Astrocyte (in vitro differentiated cells and primary cell): ENCODE measurements at regions not wholly inside any gene's neighbourhood (a gene's known extent, or its start where the extent isn't known, plus 50 kb on each side); places are given as distances from the start of the nearest gene placed in this dataset.

Experiments
- DNase-seq: peaks from one replicate; pipeline ENCODE4 v3.0.0-alpha.2; 2010; ENCODE audit warnings: low read depth
- FAIRE-seq: peaks from 2 replicates; lab custom pipeline; 2011; peaks lifted over from hg19 to GRCh38; lab: Jason Lieb, UNC
- H2AFZ ChIP-seq: 2 replicates; pipeline ENCODE4 v1.6.0; 2012; ENCODE audit warnings: low read depth, low read length, inconsistent platforms
- H3K27ac ChIP-seq: 2 replicates; pipeline ENCODE4 v1.5.1; 2011; ENCODE audit warnings: low read depth, low read length, inconsistent platforms
- H3K27me3 ChIP-seq: 2 replicates; pipeline ENCODE4 v1.6.0; 2011; ENCODE audit warnings: low read length, inconsistent platforms; ENCODE audit not compliant: insufficient read depth
- H3K36me3 ChIP-seq: 2 replicates; pipeline ENCODE4 v1.5.1; 2011; ENCODE audit warnings: low read length, inconsistent platforms; ENCODE audit not compliant: insufficient read depth
- H3K4me1 ChIP-seq: 2 replicates; pipeline ENCODE4 v1.5.1; 2011; ENCODE audit warnings: low read length, inconsistent platforms; ENCODE audit not compliant: insufficient read depth
- H3K4me2 ChIP-seq: 2 replicates; pipeline ENCODE4 v1.6.0; 2012; ENCODE audit warnings: low read length, inconsistent platforms
- H3K4me3 ChIP-seq: 2 replicates; pipeline ENCODE4 v1.5.1; 2011; ENCODE audit warnings: low read depth, mild to moderate bottlenecking, low read length, inconsistent platforms; ENCODE audit not compliant: insufficient read depth
- H3K79me2 ChIP-seq: 2 replicates; pipeline ENCODE4 v1.6.0; 2012; ENCODE audit warnings: mild to moderate bottlenecking, low read length, inconsistent platforms; ENCODE audit not compliant: insufficient read depth
- H3K9ac ChIP-seq: 2 replicates; pipeline ENCODE4 v1.6.0; 2012; ENCODE audit warnings: mild to moderate bottlenecking, low read length, inconsistent platforms
- H3K9me3 ChIP-seq: 2 replicates; pipeline ENCODE4 v1.5.1; 2012; ENCODE audit warnings: low read depth, mild to moderate bottlenecking, low read length, inconsistent platforms; ENCODE audit not compliant: insufficient read depth
- H4K20me1 ChIP-seq: 2 replicates; pipeline ENCODE4 v1.6.0; 2012; ENCODE audit warnings: low read length, inconsistent platforms; ENCODE audit not compliant: insufficient read depth
- H3K27ac Mint-ChIP-seq: one replicate; pipeline ENCODE4 v1.8.0; 2021; ENCODE audit warnings: mild to moderate bottlenecking, mixed read lengths; ENCODE audit not compliant: unreplicated experiment
- H3K27me3 Mint-ChIP-seq: one replicate; pipeline ENCODE4 v1.8.0; 2021; ENCODE audit warnings: low read depth, mixed read lengths; ENCODE audit not compliant: unreplicated experiment
- H3K36me3 Mint-ChIP-seq: one replicate; pipeline ENCODE4 v1.8.0; 2021; ENCODE audit warnings: low read depth, mixed read lengths; ENCODE audit not compliant: unreplicated experiment
- H3K4me1 Mint-ChIP-seq: one replicate; pipeline ENCODE4 v1.8.0; 2021; ENCODE audit warnings: low read depth, mixed read lengths; ENCODE audit not compliant: unreplicated experiment
- H3K4me3 Mint-ChIP-seq: one replicate; pipeline ENCODE4 v1.8.0; 2021; ENCODE audit warnings: mild to moderate bottlenecking, moderate library complexity, mixed read lengths; ENCODE audit not compliant: unreplicated experiment
- H3K9me3 Mint-ChIP-seq: one replicate; pipeline ENCODE4 v1.8.0; 2021; ENCODE audit warnings: mild to moderate bottlenecking, mixed read lengths; ENCODE audit not compliant: unreplicated experiment
- CTCF ChIP-seq: IDR thresholded peaks from 2 replicates; pipeline ENCODE4 v1.5.1; 2011; ENCODE audit warnings: low read depth, mild to moderate bottlenecking, inconsistent platforms, low read length, moderate library complexity; ENCODE audit not compliant: insufficient read depth
- EZH2 ChIP-seq: IDR thresholded peaks from 2 replicates; pipeline ENCODE4 v1.6.1; 2012; ENCODE audit warnings: mild to moderate bottlenecking, low read length, inconsistent platforms; ENCODE audit not compliant: insufficient read depth

DNA sequence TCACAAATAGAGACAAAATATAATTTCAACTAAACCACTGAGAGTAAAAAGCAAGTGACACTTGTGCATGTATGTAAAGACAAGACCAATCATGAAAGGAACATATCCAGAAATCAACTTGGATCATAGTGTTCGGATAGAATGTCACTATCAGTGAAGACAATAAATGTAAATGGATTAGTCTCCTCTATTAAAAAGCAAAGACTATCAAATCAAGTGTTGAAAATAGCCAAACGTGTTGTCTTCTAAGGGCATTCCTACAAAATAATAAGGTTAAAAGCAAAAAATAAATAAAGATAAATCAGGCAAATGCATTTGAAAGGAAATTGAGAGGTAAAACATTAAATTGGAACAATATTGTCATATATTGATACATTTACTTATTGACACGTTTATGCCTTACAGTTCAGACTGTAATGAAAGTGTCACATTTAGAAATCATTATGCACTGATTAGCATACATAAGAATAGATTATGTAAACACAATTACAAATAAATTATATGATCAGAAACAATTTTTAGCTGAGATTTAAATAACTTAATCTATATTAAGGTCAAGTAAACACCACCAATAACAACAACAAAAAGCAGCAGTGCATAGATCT, 1100.1 kb downstream of the BRD1 start:
- peaks cover 18% of the 10 kb centered on the region for H3K27me3 Mint-ChIP-seq

GRCh38 chr22:48724899-48725298, 1102.8 kb downstream of the BRD1 start:
- H3K4me1 Mint-ChIP-seq: peaks cover 1% of the 10 kb centered on the region
- no peak for TF ChIP-seq EZH2
- TF ChIP-seq CTCF: no peak
- Histone ChIP-seq H2AFZ (no peak overlapping the region), H3K79me2 (no peaks in the 10 kb centered on the region), H3K27ac (no peak overlapping the region), H3K9ac (no peak overlapping the region), H3K4me1 (no peaks in the 10 kb centered on the region), H3K9me3 (peaks cover 3% of the 10 kb centered on the region), H4K20me1 (no peaks in the 10 kb centered on the region), H3K4me2 (no peak overlapping the region), H3K27me3 (no peaks in the 10 kb centered on the region), H3K36me3 (no peaks in the 10 kb centered on the region), H3K4me3 (no peak overlapping the region)
- peaks cover 18% of the 10 kb centered on the region for H3K27me3 Mint-ChIP-seq
- no peak overlapping the region for H3K27ac Mint-ChIP-seq
- H3K36me3 Mint-ChIP-seq: peaks cover 5% of the 10 kb centered on the region
- no peak overlapping the region for H3K4me3 Mint-ChIP-seq
- no peak for FAIRE-seq
- H3K9me3 Mint-ChIP-seq: peaks cover 11% of the 10 kb centered on the region
- no peak for DNase-seq

More for the DNA sequence above, 1100.1 kb downstream of the BRD1 start:
- TF ChIP-seq EZH2 (no peak), CTCF (no peak)
- H3K27ac Mint-ChIP-seq: no peak overlapping the region
- H3K9me3 ChIP-seq: peaks cover 3% of the 10 kb centered on the region
- H3K27me3 ChIP-seq: no peaks in the 10 kb centered on the region
- no peaks in the 10 kb centered on the region for H3K4me1 Mint-ChIP-seq
- H3K9ac ChIP-seq: no peak overlapping the region
- peaks cover 2% of the 10 kb centered on the region for H3K36me3 Mint-ChIP-seq
- no peaks in the 10 kb centered on the region for H3K79me2 ChIP-seq
- H4K20me1 ChIP-seq: no peaks in the 10 kb centered on the region
- no peak for FAIRE-seq
- no peak overlapping the region for H3K27ac ChIP-seq
- H3K4me3 ChIP-seq: no peak overlapping the region
- H3K9me3 Mint-ChIP-seq: peaks cover 11% of the 10 kb centered on the region
- DNase-seq: no peak
- H2AFZ ChIP-seq: no peak overlapping the region
- no peaks in the 10 kb centered on the region for H3K36me3 ChIP-seq
- H3K4me3 Mint-ChIP-seq: no peak overlapping the region
- no peaks in the 10 kb centered on the region for H3K4me1 ChIP-seq
- no peak overlapping the region for H3K4me2 ChIP-seq

DNA sequence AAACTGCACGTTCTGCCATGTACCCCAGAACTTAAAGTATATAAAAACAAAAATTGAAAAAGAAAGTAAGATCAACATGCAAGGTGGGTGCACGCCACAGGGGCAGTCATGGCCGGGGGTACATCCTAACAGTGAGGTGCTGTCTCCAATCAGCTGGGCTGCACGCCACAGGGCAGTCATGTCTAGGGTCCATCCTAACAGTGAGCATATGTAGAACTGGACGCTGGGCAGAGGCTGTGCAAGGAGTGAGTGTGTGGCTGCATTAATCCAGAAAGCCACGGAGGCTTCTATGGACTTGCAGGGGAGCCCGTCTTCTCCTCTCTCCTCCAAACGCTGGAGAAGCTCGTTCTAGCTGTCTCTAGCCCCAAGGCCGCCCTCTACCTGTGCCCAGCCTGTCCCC, 1105.0 kb downstream of the BRD1 start:
- no peaks in the 10 kb centered on the region for H3K79me2 ChIP-seq
- no peak overlapping the region for H3K4me3 Mint-ChIP-seq
- H4K20me1 ChIP-seq: no peaks in the 10 kb centered on the region
- no peak overlapping the region for H3K27ac ChIP-seq
- H3K27ac Mint-ChIP-seq: no peak overlapping the region
- no peak overlapping the region for H2AFZ ChIP-seq
- H3K4me2 ChIP-seq: no peak overlapping the region
- H3K27me3 ChIP-seq: no peaks in the 10 kb centered on the region
- H3K4me3 ChIP-seq: no peak overlapping the region
- peaks cover 5% of the 10 kb centered on the region for H3K36me3 Mint-ChIP-seq
- FAIRE-seq (no peak), DNase-seq (no peak)
- H3K36me3 ChIP-seq: no peaks in the 10 kb centered on the region
- H3K9me3 Mint-ChIP-seq: peaks cover 11% of the 10 kb centered on the region
- H3K9me3 ChIP-seq: peaks cover 3% of the 10 kb centered on the region
- H3K9ac ChIP-seq: no peak overlapping the region
- H3K27me3 Mint-ChIP-seq: peaks cover 18% of the 10 kb centered on the region
- no peaks in the 10 kb centered on the region for H3K4me1 ChIP-seq
- peaks cover 7% of the 10 kb centered on the region for H3K4me1 Mint-ChIP-seq
- no peak for TF ChIP-seq EZH2
- no peak for TF ChIP-seq CTCF
